GM21447 (cell line): ENCODE measurements at regions not wholly inside any gene's neighbourhood (a gene's known extent, or its start where the extent isn't known, plus 50 kb on each side); places are given as distances from the start of the nearest gene placed in this dataset.

ENCODE experiments used
- ATAC-seq: cut with Tn5 transposase; IDR thresholded peaks from one replicate; pipeline ENCODE4 v1.9.1; 2021; ENCODE audit not compliant: unreplicated experiment

DNA sequence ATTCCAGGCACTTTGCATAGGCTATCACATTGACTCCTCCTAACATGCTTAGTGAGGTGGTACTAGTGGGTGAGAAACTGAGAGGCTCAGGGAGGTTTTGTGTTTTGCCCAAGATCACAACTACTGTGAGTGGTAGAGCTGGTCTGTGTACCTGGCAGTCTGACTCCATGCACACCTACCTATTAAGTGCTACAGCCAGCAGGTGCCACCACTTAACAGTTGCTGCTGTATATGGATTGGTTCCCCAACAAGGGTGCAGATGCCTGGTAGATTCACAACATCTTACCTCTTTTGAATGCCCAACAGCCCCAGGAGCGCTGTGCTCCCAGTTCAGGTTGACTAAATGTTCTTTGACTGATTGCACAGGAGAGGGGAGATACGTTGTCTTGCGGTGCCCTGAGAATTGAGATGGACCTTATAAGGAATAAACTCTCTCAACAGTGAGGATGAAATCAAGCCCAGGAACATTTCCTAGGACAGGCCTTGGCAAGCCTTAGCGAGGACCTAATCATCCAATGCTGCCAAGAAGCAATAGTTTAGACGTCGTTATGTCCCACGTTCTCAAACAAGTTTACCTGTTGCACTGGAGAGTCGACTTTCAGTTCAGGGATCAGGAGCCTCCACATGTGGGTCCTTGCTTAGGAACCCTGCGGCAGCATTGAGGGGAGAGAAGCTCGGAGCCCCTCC, 78.9 kb upstream of the F3 start:
- no peak for ATAC-seq

- ATAC-seq: no peak
Observed at GRCh38 chr1:94619731-94620130, 78.2 kb upstream of the F3 start.

GRCh38 chr1:94617957-94618739, 76.6 kb upstream of the F3 start:
- no peak for ATAC-seq

- ATAC-seq: no peak
Observed at GRCh38 chr1:94617134-94617805, 75.7 kb upstream of the F3 start.

GRCh38 chr1:94616506-94616905, 74.9 kb upstream of the F3 start:
- no peak for ATAC-seq

GRCh38 chr1:94614996-94615395, 73.4 kb upstream of the F3 start:
- ATAC-seq: no peak

DNA sequence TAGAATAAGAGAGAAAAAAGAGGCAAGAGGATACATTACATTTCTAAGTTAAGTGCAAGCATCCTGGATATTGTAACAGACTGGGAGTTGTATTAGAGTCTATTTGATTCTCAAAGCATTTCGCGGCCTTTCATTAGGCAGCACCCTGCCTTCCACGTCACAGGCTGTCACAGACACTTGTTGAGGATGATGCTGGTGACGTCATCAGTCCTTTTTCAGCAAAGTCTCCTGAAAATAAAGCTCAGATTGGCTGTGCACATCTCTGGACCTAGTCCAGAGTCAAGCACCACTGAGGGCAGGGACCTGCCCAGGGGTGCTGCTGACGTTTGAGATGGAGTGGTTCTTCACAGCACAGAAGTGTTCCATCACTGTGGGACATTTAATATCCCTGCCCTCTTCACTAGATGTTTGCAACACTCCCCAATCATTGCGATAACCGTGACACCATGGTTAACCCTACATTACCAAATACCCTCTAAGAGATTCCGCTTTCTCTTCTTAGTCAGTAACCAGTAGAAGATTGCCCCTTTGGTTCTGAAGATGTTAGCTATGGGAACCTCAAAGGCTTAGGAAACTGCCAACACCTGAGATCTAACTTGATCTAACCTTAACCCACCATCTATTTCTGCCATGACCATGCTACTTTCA, 72.7 kb upstream of the F3 start:
- ATAC-seq: no peak

DNA sequence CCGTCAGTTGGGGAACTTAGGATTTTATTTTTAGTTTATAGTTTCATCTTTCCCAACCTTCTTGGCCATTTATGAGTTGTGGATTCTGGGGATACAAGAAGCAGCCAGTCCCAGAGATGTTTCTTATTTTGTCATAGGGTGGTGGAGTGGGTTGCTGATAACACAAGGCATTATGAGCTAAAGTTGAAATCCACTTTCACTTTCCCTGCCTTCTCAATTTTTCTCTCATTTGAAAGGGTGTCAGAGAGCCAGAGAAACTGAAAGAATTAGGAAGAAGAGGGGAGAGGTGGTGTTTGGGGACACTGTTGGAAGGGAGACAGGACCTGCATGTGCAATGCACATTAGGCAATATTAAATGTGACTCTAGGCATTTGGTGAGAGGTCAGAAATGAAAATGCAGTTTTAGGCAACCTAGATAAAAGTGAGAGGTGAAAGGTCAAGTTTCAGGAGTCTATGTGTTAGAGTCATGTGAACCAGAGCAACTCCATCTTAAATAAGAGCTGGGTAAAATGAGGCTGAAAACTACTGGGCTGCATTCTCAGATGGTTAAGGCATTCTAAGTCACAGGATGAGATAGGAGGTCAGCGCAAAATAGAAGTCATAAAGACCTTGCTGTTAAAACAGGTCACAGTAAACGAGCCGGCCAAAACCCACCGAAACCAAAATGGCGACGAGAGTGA, 71.1 kb upstream of the F3 start:
- ATAC-seq: no peak

GRCh38 chr1:94611681-94612475, 70.3 kb upstream of the F3 start:
- ATAC-seq: no peak

DNA sequence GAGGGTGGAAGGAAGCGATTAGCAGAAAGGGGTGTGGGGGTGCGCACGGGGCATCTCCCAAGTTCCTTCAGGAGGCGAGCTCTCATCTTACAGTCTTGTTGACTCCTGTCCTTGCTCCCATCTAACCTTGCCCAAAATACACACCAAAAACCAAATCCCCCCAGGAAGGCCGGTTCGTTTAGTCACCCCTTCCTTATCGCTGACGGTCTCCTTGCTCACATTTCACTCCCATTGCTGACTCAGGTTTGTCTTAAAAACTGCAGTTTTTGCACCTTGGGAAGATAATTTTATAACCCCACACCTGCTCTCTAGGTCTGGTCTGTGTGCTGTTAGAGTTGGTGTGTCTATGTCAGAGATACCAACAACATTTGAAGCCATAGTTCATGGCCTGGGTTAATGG, 68.1 kb upstream of the F3 start:
- no peak for ATAC-seq

DNA sequence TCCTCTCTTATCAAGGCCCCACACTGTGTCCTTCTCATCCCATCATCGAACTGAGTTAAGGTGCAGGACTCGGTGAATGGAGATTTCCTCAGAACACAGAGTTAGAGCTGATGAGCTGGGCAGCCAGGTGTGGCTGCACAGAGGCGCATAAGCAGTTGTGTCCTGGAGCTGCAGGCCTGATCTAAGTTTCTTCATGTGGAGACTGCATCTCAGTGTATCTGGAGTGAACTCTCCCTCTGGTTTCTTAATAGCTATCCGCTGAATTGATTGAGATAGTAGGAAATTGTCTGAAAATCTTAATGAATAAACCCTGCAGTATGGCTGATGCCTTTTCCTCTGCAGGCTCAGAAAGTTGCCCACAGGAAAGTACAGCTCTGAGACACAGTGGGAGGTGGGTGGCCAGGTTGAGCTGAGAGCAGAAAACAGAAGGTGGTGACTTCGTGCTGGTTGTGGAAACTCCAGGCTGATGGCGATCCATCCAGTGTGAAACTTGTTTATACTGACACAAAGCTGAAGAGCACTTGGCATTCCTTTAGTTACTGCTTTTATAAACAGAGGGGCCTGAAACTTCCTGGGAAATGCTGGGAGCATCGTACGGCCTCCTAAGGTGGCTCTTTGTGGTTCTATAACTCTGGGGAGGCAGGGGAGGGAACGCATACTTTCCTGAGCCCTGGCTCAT, 67.4 kb upstream of the F3 start:
- no peak for ATAC-seq

DNA sequence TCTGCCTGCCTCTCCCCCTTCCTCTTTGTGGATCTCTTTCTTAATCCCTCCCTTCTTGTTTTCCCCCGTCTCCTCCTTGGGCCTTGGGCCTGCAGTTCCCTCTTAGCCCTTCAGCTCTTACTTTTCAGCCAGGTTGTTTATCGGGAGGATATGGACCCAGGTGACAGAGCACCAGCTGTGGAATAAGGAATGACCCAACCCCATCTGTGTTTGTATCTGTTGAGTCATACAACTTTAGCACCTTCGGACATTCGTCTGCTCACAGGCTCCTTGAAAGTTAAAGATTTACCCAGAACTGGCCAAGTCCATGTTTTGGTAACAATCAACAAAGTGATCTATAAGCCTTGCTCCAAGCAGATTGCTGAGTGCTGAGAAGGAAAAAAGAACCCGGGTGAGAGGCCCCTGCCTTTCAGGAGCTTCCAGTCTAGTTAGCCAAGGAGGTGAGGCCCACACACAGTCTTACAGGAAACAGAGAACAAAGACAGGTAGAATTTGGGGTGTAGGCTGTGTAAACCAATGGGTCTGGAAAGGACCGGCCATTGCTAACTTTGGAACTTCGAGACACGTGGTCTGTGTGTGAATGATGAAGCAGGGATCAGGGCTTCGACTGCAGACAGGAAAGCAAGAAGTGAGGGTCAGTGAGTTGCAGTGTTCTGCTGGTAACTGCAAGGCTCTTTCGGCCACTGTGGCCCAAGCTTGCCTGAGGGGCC, 66.7 kb upstream of the F3 start:
- no peak for ATAC-seq

- no peak for ATAC-seq
Observed at GRCh38 chr1:94607398-94607797, 65.8 kb upstream of the F3 start.

DNA sequence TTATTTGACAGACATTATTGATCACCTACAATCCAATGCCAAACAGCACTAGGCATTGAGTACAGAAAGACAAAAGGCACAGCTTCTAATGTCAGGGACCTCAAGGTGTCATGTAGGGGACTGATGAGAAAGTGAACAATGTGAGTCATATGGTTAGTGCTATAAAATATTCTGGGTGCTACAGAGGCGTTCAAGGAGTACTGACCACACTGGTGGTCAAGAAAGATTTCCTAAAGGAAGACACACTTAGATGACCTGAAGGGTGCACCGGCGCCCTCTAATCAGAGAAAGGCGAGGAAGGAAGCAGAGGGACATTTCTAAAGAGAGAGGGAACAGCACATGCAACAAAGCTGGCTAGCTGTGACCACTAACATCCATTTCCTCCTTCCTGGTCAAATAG, 64.9 kb upstream of the F3 start:
- ATAC-seq: no peak

DNA sequence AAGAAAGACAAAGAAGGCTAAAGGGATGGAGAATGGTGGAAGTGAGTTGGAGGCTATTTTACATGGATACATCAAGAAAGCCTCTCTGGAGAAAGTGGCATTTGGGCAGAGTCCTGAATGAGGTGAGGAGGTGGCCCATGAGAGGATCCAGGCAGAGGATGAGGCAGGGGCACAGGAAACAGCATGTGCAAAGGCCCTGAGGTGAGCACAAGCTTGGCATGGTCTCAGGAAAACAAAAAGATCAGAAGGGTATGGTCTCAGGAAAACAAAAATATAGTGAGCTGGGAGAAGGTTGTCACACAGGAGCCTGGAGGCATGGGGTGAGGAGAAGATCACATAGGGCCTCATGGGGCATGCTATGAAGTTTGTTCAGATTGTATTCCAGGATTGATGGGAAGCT, 62.1 kb upstream of the F3 start:
- ATAC-seq: no peak

- ATAC-seq: no peak
Observed at GRCh38 chr1:94602802-94603625, 61.5 kb upstream of the F3 start.

GRCh38 chr1:94602316-94602715, 60.8 kb upstream of the F3 start:
- ATAC-seq: no peak

DNA sequence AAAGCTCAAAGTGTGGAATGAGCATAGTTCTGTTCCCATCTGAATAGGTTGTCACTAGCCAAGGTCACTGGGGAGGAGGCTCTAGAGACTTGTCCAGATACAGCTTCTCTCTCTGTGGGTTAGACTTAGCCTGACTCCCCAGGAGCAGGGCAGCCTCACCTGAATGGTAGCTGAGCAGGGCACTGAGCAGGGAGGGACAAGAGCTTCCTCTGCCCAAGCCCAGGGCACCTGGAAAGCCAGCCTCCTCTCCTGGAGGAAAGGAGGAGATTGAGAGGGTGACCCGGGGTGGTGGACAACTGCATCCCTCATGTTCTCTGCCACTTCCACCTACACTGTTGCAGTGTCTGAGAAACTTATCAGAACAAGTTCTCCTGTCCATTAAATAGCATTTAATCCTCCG, 59.0 kb upstream of the F3 start:
- ATAC-seq: no peak
